AG10803 (cell line): ENCODE measurements at regions not wholly inside any gene's neighbourhood (a gene's known extent, or its start where the extent isn't known, plus 50 kb on each side); places are given as distances from the start of the nearest gene placed in this dataset.

Experiments
- DNase-seq: peaks from one replicate; pipeline ENCODE4 v3.0.0; 2010; ENCODE audit warnings: low read depth
- H3K4me3 ChIP-seq: 2 replicates; pipeline ENCODE4 v1.5.1; 2011; ENCODE audit warnings: mild to moderate bottlenecking, low read length, control low read depth
- TF ChIP-seq, protein P1 (sequence below): conservative IDR thresholded peaks from 2 replicates; pipeline ENCODE4 v1.5.1; 2011; ENCODE audit warnings: mild to moderate bottlenecking, low read length, control low read depth, inconsistent platforms

GRCh38 chr2:40043641-40044040 is 264.6 kb upstream of the THUMPD2 start:
- TF ChIP-seq, protein P1, sequence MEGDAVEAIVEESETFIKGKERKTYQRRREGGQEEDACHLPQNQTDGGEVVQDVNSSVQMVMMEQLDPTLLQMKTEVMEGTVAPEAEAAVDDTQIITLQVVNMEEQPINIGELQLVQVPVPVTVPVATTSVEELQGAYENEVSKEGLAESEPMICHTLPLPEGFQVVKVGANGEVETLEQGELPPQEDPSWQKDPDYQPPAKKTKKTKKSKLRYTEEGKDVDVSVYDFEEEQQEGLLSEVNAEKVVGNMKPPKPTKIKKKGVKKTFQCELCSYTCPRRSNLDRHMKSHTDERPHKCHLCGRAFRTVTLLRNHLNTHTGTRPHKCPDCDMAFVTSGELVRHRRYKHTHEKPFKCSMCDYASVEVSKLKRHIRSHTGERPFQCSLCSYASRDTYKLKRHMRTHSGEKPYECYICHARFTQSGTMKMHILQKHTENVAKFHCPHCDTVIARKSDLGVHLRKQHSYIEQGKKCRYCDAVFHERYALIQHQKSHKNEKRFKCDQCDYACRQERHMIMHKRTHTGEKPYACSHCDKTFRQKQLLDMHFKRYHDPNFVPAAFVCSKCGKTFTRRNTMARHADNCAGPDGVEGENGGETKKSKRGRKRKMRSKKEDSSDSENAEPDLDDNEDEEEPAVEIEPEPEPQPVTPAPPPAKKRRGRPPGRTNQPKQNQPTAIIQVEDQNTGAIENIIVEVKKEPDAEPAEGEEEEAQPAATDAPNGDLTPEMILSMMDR = no peak
- no peak overlapping the region for H3K4me3 ChIP-seq
- no peak for DNase-seq

GRCh38 chr2:40043191-40043590 is 264.1 kb upstream of the THUMPD2 start:
- DNase-seq = peak; percentile 71
- TF ChIP-seq, protein P1 = no peak

DNA sequence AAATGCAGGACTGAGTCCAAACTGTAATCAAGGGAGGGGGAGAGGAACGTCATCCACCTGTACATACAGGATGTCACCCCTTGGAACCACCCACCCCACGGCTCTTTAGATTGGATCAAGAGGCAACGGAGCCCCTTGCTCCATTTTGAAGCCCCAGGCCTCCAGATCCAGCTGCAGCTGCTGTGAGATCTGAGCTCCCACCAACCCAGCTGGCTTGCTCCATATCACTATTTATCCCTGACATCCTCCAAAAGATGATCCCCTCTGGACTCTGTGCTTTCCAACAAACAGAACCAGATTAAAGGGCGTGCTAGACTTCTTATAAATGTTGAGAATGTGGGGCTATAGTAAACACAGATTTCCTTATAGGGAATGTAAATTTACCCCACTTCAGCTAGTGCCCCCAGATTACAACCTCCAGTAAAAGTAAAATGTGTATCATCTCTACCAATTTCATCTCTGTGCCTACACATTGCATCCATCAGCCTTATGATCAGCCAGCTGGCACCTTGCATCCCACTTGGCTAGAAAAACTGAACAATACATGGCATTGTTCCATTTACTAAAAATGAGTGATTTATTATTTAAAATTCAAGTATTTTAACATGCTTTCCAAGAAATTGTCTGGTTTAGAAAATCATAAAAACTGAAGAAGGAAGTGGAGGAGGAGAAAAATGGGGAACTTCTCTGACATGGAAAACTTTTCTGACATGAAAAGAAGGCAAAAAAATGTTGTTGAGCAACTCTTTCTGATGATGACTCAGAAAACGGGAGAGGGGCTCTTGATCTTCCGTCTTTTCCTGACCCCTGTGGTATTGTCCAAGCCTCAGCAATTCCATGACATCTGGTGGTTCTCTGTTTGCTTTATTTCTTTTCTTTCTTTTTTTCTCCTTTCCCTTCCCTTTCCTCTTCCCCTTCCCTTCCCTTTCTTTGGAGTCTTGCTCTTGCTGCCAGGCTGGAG is 262.6 kb upstream of the THUMPD2 start:
- TF ChIP-seq, protein P1 = no peak; the same call in 1 of the 2 replicates
- H3K4me3 ChIP-seq = no peak overlapping the region
- DNase-seq = peak; percentile 92

More at GRCh38 chr2:40043191-40043590, 264.1 kb upstream of the THUMPD2 start:
- no peak overlapping the region for H3K4me3 ChIP-seq

- peak; percentile 45 for DNase-seq
- TF ChIP-seq, protein P1 = no peak
- H3K4me3 ChIP-seq = no peak overlapping the region
Measured at GRCh38 chr2:40039549-40039948, 260.5 kb upstream of the THUMPD2 start.

DNA sequence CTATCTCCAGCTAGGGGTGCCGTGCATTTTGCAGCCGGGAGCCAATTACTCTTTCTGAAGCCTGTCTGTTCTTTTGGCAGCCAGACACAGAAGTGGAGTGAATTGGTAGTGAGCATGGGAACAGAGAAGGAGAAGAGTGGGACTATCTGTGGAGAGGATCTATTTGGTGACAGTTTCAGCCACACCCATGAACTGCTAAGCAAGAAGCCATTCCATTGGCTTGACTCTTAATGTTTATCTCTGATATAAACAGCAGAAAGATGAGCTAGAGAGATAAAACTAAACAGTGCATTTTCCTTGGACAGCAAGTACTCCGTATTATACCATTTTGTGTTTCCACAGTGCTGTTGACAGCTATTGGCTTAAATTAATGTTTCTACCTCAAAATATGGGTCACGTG is 259.6 kb upstream of the THUMPD2 start:
- no peak for DNase-seq
- TF ChIP-seq, protein P1 = no peak
- no peak overlapping the region for H3K4me3 ChIP-seq

- no peak for DNase-seq
- TF ChIP-seq, protein P1 = no peak
Measured at GRCh38 chr2:40037303-40037702, 258.2 kb upstream of the THUMPD2 start.

GRCh38 chr2:40036241-40036640 is 257.2 kb upstream of the THUMPD2 start:
- TF ChIP-seq, protein P1 = no peak
- no peak for DNase-seq
- no peak overlapping the region for H3K4me3 ChIP-seq

More at GRCh38 chr2:40037303-40037702, 258.2 kb upstream of the THUMPD2 start:
- H3K4me3 ChIP-seq = no peak overlapping the region
